Right lobe of liver (tissue), 4 donors: ENCODE measurements at regions not wholly inside any gene's neighbourhood (a gene's known extent, or its start where the extent isn't known, plus 50 kb on each side); places are given as distances from the start of the nearest gene placed in this dataset.
A peak's percentile ranks its signal among the peaks of the same experiment; 100 is the strongest.

Experiments
- POLR2A ChIP-seq: fragments of 450-650 bp; IDR thresholded peaks from one replicate; pipeline ENCODE4 v1.6.1; 2017; ENCODE audit warnings: antibody characterized with exemption, mild to moderate bottlenecking
- TF ChIP-seq, protein P1 (sequence below), 4 donors: fragments of 200-600 bp in 3 of 4; fragments of 450-650 bp in 1 of 4; IDR thresholded peaks; one replicate each; pipeline versions ENCODE4 v1.5.1 to v1.8.0; 2016 to 2022; ENCODE audit warnings: antibody characterized with exemption in 4 of 4, mild to moderate bottlenecking in 2 of 4
- donor health status: DM: no; HTN: no; CAD: no.
- donor health status: DM: no; HTN: no; CAD: no.
- donor health status: DM: no; HTN: yes; CAD: no.

DNA sequence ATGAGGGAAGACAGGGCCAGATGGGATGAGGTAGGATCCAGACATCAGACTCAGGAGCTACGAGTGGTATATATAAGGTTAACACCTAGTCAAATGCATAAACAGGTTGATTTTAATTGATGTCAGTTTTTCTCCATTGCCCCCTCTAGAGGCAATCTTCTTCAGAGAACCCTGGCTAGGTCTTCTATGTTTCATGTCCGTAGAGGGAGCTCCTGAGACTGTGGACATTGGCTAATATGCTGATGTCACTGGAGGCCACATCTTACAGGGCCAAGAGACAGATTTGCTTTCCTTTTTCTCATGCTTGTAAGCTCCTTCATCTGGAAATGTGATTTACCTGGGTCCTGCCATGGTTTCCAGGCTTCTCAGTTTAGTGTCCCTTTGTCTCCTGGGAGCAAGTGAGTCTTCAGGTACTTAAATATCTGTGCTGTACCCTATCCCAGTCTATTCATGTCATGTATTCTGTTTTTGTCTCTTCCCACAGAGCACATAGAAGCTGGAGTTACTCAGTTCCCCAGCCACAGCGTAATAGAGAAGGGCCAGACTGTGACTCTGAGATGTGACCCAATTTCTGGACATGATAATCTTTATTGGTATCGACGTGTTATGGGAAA lies 161.6 kb upstream of the PRSS1 start:
- TF ChIP-seq, protein P1, sequence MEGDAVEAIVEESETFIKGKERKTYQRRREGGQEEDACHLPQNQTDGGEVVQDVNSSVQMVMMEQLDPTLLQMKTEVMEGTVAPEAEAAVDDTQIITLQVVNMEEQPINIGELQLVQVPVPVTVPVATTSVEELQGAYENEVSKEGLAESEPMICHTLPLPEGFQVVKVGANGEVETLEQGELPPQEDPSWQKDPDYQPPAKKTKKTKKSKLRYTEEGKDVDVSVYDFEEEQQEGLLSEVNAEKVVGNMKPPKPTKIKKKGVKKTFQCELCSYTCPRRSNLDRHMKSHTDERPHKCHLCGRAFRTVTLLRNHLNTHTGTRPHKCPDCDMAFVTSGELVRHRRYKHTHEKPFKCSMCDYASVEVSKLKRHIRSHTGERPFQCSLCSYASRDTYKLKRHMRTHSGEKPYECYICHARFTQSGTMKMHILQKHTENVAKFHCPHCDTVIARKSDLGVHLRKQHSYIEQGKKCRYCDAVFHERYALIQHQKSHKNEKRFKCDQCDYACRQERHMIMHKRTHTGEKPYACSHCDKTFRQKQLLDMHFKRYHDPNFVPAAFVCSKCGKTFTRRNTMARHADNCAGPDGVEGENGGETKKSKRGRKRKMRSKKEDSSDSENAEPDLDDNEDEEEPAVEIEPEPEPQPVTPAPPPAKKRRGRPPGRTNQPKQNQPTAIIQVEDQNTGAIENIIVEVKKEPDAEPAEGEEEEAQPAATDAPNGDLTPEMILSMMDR (IDR thresholded peaks at IDR 0.05): peak in 3 of 4 donors; percentile 60 to 72 (median 63)
- TF ChIP-seq POLR2A: no peak
